Endothelial cell of umbilical vein (primary cell): ENCODE measurements at regions not wholly inside any gene's neighbourhood (a gene's known extent, or its start where the extent isn't known, plus 50 kb on each side); places are given as distances from the start of the nearest gene placed in this dataset.

Source experiments
- BruUV-seq: library from RNA; stranded (reverse); fragments of 400-500 nt; replicated peaks from 2 replicates; lab custom pipeline; 2021; lab: Mats Ljungman, UMichigan
- CTCF ChIA-PET: fragments of 300-600, 350-600 bp; sonication (Branson Sonifier 250); formaldehyde crosslinking; loops from one replicate; lab custom pipeline; 2021; ENCODE audit warnings: antibody characterized with exemption, inconsistent platforms; lab: Charles Lee
- POLR2A ChIA-PET: fragments of 300-600, 350-600 bp; sonication (Branson Sonifier 250); formaldehyde crosslinking; loops from one replicate; lab custom pipeline; 2021; ENCODE audit warnings: antibody characterized with exemption, inconsistent platforms; lab: Charles Lee
- DNase-seq: peaks from one replicate; pipeline ENCODE4 v3.0.0-alpha.2; 2011; ENCODE audit warnings: low read depth, low spot score
- FAIRE-seq: peaks from 2 replicates; lab custom pipeline; 2011; peaks lifted over from hg19 to GRCh38; lab: Jason Lieb, UNC
- H2AFZ ChIP-seq: 2 replicates; pipeline ENCODE4 v1.6.0; 2012; ENCODE audit warnings: low read depth, low read length, control low read depth, inconsistent platforms
- H3K27ac ChIP-seq: 2 replicates; pipeline ENCODE4 v1.5.1; 2011; ENCODE audit warnings: low read depth, mild to moderate bottlenecking, control low read depth, low read length, moderate library complexity; ENCODE audit not compliant: insufficient read depth
- H3K27me3 ChIP-seq, 2 experiments: 2 replicates each; pipeline versions ENCODE4 v1.6.0 to v1.6.1; 2011; ENCODE audit warnings: low read length in 2 of 2, mixed read lengths in 1 of 2; ENCODE audit not compliant: control insufficient read depth in 2 of 2, insufficient read depth in 2 of 2
- H3K36me3 ChIP-seq, 2 experiments: 2 replicates in 1 of 2; 3 replicates in 1 of 2; pipeline ENCODE4 v1.5.1; 2011; ENCODE audit warnings: low read length in 2 of 2, mild to moderate bottlenecking in 1 of 2, moderate library complexity in 1 of 2; ENCODE audit not compliant: control insufficient read depth in 2 of 2, insufficient read depth in 2 of 2; ENCODE audit errors: extremely low read depth in 1 of 2
- H3K4me1 ChIP-seq: 3 replicates; pipeline ENCODE4 v1.5.1; 2011; ENCODE audit warnings: mild to moderate bottlenecking, low read length; ENCODE audit not compliant: control insufficient read depth, insufficient read depth; ENCODE audit errors: extremely low read depth
- H3K4me2 ChIP-seq: 2 replicates; pipeline ENCODE4 v1.6.1; 2011; ENCODE audit warnings: low read length, control low read depth, mixed read lengths; ENCODE audit not compliant: insufficient read depth
- H3K4me3 ChIP-seq, 3 experiments: fragments of 200-600 bp in 1 of 3; sonication (generic), shearing (Covaris generic) in 1 of 3; replicated peaks in 1 of 3; 2 replicates each; pipeline ENCODE4 v1.5.1; 2011 to 2016; ENCODE audit warnings: control low read depth in 3 of 3, low read length in 3 of 3, mild to moderate bottlenecking in 2 of 3, inconsistent platforms in 1 of 3, low read depth in 1 of 3, moderate library complexity in 1 of 3; ENCODE audit not compliant: insufficient read depth in 1 of 3
- H3K79me2 ChIP-seq: 2 replicates; pipeline ENCODE4 v1.6.0; 2012; ENCODE audit warnings: low read length, inconsistent platforms; ENCODE audit not compliant: control insufficient read depth, insufficient read depth
- H3K9ac ChIP-seq: replicated peaks from 2 replicates; pipeline ENCODE3; 2011; ENCODE audit warnings: low read length, control low read depth; ENCODE audit not compliant: insufficient read depth; ENCODE audit errors: extremely low read depth
- H3K9me1 ChIP-seq: replicated peaks from 3 replicates; pipeline ENCODE4 v1.6.0; 2011; ENCODE audit warnings: mild to moderate bottlenecking, low read length; ENCODE audit not compliant: control insufficient read depth, insufficient read depth; ENCODE audit errors: extremely low read depth
- H3K9me3 ChIP-seq: replicated peaks from 2 replicates; pipeline ENCODE4 v1.5.1; 2012; ENCODE audit warnings: low read length, inconsistent platforms; ENCODE audit not compliant: control insufficient read depth, insufficient read depth
- H4K20me1 ChIP-seq: replicated peaks from 2 replicates; pipeline ENCODE3; 2011; ENCODE audit warnings: mild to moderate bottlenecking, low read length; ENCODE audit not compliant: control insufficient read depth, insufficient read depth; ENCODE audit errors: extremely low read depth
- EZH2 ChIP-seq: IDR thresholded peaks from 2 replicates; pipeline ENCODE4 v1.6.1; 2012; ENCODE audit warnings: borderline replicate concordance, low read depth, mild to moderate bottlenecking, moderate library complexity, low read length, inconsistent platforms; ENCODE audit not compliant: severe bottlenecking
- FOS ChIP-seq: IDR thresholded peaks from 2 replicates; pipeline ENCODE4 v1.6.1; 2011; ENCODE audit warnings: mild to moderate bottlenecking, low read length, moderate library complexity, borderline replicate concordance; ENCODE audit not compliant: insufficient read depth
- GATA2 ChIP-seq: IDR thresholded peaks from 2 replicates; pipeline ENCODE4 v1.7.0; 2011; ENCODE audit warnings: low read depth, mild to moderate bottlenecking, moderate library complexity, mixed read lengths, low read length; ENCODE audit not compliant: insufficient read length, insufficient read depth
- JUN ChIP-seq: IDR thresholded peaks from 2 replicates; pipeline ENCODE4 v1.6.1; 2011; ENCODE audit warnings: borderline replicate concordance, low read depth; ENCODE audit not compliant: insufficient read length, insufficient read depth
- MAX ChIP-seq: IDR thresholded peaks from 2 replicates; pipeline ENCODE4 v1.6.1; 2011; ENCODE audit not compliant: insufficient read depth, insufficient read length
- MYC ChIP-seq: IDR thresholded peaks from one replicate; pipeline ENCODE4 v1.6.1; 2011; ENCODE audit warnings: mild to moderate bottlenecking, low read depth, low read length
- POLR2A ChIP-seq: IDR thresholded peaks from 2 replicates; pipeline ENCODE4 v1.6.1; 2012; ENCODE audit warnings: low read depth, mild to moderate bottlenecking, control low read depth, low read length
- POLR2AphosphoS5 ChIP-seq: IDR thresholded peaks from 2 replicates; pipeline ENCODE4 v1.6.1; 2012; ENCODE audit warnings: low read depth, mild to moderate bottlenecking, control low read depth, low read length, moderate library complexity; ENCODE audit not compliant: insufficient read depth
- dilution Hi-C: fragments of 300-500 bp; cut with MboI; formaldehyde crosslinking; loops from one replicate; pipeline ENCODE4 v1.15.0; 2019; ENCODE audit warnings: low sequenced_read_pairs; ENCODE audit not compliant: extremely low pct_ligation_motif_present
- intact Hi-C: fragments of 100-400 bp; cut with micrococcal nuclease; formaldehyde crosslinking; loops from one replicate; pipeline ENCODE4 v1.10.0; 2022
- TF ChIP-seq, protein P1 (sequence below), 2 donors: IDR thresholded peaks; 1 replicate in 1 of 2; 2 replicates in 1 of 2; pipeline ENCODE4 v1.5.1; 2011; ENCODE audit warnings: low read length in 2 of 2, mild to moderate bottlenecking in 2 of 2, moderate library complexity in 2 of 2, control low read depth in 1 of 2, inconsistent platforms in 1 of 2, low read depth in 1 of 2; ENCODE audit not compliant: insufficient read depth in 1 of 2; ENCODE audit errors: extremely low read depth in 1 of 2

- dilution Hi-C loops (no loop called here), intact Hi-C loops (no loop called here)
- no TSS peak for BruUV-seq
- DNase-seq (no peak), FAIRE-seq (no peak)
- H3K27me3 ChIP-seq: no peaks in the 10 kb centered on the region
- H3K4me3 ChIP-seq: no peak overlapping the region
- H2AFZ ChIP-seq: no peak overlapping the region
- no peak overlapping the region for H3K9ac ChIP-seq
- no peak overlapping the region for H3K27ac ChIP-seq
- H3K36me3 ChIP-seq: no peaks in the 10 kb centered on the region
- POLR2A ChIA-PET: no interaction called here
- no peaks in the 10 kb centered on the region for H3K79me2 ChIP-seq
- no peaks in the 10 kb centered on the region for H3K9me1 ChIP-seq
- CTCF ChIA-PET: no interaction called here
- H3K4me1 ChIP-seq: no peaks in the 10 kb centered on the region
- H4K20me1 ChIP-seq: no peaks in the 10 kb centered on the region
- TF ChIP-seq MYC (no peak), POLR2AphosphoS5 (no peak), MAX (no peak), EZH2 (no peak), GATA2 (no peak), POLR2A (no peak), JUN (no peak), FOS (no peak)
- TF ChIP-seq, protein P1, sequence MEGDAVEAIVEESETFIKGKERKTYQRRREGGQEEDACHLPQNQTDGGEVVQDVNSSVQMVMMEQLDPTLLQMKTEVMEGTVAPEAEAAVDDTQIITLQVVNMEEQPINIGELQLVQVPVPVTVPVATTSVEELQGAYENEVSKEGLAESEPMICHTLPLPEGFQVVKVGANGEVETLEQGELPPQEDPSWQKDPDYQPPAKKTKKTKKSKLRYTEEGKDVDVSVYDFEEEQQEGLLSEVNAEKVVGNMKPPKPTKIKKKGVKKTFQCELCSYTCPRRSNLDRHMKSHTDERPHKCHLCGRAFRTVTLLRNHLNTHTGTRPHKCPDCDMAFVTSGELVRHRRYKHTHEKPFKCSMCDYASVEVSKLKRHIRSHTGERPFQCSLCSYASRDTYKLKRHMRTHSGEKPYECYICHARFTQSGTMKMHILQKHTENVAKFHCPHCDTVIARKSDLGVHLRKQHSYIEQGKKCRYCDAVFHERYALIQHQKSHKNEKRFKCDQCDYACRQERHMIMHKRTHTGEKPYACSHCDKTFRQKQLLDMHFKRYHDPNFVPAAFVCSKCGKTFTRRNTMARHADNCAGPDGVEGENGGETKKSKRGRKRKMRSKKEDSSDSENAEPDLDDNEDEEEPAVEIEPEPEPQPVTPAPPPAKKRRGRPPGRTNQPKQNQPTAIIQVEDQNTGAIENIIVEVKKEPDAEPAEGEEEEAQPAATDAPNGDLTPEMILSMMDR (IDR thresholded peaks at IDR 0.05; ENCODE audit: extremely low read depth in 1 of 2, insufficient read depth in 1 of 2, low read depth in 1 of 2, low read length in 2 of 2): no peak
- H3K4me2 ChIP-seq: no peak overlapping the region
- peaks cover 7% of the 10 kb centered on the region for H3K9me3 ChIP-seq
Observed at GRCh38 chr11:115705200-115705599, 201.0 kb upstream of the CADM1 start.
